GM12872 (cell line): ENCODE measurements at regions not wholly inside any gene's neighbourhood (a gene's known extent, or its start where the extent isn't known, plus 50 kb on each side); places are given as distances from the start of the nearest gene placed in this dataset.

ENCODE experiments used
- TF ChIP-seq, protein P1 (sequence below): IDR thresholded peaks from 3 replicates; pipeline ENCODE4 v1.5.1; 2011; ENCODE audit warnings: low read depth, mild to moderate bottlenecking, low read length, moderate library complexity; ENCODE audit not compliant: insufficient read depth

GRCh38 chr6:169861431-169862042, 110.1 kb downstream of the ERMARD start:
- TF ChIP-seq, protein P1, sequence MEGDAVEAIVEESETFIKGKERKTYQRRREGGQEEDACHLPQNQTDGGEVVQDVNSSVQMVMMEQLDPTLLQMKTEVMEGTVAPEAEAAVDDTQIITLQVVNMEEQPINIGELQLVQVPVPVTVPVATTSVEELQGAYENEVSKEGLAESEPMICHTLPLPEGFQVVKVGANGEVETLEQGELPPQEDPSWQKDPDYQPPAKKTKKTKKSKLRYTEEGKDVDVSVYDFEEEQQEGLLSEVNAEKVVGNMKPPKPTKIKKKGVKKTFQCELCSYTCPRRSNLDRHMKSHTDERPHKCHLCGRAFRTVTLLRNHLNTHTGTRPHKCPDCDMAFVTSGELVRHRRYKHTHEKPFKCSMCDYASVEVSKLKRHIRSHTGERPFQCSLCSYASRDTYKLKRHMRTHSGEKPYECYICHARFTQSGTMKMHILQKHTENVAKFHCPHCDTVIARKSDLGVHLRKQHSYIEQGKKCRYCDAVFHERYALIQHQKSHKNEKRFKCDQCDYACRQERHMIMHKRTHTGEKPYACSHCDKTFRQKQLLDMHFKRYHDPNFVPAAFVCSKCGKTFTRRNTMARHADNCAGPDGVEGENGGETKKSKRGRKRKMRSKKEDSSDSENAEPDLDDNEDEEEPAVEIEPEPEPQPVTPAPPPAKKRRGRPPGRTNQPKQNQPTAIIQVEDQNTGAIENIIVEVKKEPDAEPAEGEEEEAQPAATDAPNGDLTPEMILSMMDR: no peak

DNA sequence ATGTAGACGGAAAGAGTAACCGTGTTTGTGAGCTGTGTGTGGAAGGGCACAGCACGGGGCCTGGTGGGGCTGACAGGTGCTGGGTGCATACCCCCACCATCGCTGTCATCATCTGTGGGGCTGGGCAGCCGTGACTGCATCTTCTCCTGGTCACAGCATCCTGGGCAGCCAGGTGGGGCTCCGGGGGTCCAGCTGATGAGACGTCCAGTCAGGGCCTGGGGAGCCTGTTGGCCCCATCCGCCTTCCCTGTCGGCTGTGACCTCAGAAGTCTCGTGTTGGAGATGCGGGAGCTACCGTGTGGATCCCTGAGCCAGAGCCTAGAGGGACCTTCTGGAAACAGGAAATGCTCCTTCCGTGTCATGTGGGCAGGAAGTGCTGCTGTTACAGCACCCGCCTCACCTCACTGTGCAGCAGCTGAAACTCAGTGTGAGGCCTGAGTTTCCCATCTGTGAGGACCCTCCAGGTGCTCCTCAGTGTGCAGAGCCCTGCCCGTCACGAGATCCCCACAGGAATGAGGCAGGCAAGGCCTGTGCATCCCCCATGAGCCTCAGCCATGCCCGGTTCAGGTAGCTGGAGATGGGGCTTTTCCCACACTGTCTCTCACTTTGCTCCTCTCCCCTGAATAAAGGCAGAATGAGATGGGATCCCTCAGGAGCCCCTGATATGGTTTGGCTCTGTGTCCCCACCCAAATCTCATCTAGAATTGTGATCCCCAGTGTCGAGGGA, 108.7 kb downstream of the ERMARD start:
- TF ChIP-seq, protein P1: no peak

DNA sequence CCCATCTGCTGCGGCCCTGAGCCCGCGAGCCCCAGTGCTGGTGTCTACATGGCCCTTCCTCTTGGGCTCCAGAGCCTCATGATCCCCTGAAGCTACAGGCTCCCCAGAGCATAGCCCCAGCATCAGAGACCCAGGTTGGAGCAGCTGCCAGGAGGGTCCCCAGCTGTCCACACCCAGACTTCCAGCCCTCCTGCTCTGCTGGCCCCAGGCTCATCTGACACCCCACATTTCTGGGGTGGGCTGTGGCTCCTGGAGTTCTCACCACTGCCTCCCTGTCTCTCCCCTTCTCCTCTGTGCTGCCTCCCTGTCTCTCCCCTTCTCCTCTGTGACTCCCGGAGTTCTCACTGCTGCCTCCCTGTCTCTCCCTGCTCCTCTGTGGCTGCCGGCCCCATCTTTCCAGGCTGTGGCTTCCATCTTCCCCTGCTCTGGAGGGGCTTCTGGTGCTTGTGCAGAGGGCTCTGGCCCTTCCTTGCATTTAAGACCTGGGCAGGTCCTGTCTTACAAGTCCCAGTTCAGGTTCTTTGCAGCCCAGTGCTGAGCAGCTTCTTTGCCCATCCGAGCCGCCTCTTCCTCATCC, 108.1 kb downstream of the ERMARD start:
- TF ChIP-seq, protein P1: no peak

DNA sequence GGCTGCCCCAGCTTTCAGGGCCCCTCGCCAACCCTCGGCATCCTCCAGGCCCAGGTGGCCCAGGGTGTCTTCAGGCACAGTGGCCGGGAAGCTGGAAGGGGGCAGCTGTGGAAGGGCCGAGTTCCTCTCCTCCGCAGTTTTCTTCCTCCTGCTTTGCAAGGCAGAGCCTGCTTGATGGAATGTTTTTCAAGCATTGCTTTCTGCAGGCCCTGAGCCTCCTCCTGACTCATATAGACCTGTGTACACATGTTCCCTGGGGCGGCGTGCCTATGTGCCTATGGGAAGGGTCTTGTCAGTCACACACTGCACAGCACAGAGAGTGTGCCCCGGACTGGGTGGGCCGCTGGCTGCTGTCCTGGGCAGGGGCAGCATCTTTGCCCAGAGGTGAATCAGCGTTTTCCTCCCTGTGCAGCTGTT, 107.5 kb downstream of the ERMARD start:
- TF ChIP-seq, protein P1: no peak

- TF ChIP-seq, protein P1: no peak
Measured at GRCh38 chr6:169858293-169858934, 107.0 kb downstream of the ERMARD start.

- TF ChIP-seq, protein P1: no peak
Measured at GRCh38 chr6:169857343-169858292, 106.2 kb downstream of the ERMARD start.
